ENCODE measurements at regions not wholly inside any gene's neighbourhood (a gene's known extent, or its start where the extent isn't known, plus 50 kb on each side); places are given as distances from the start of the nearest gene placed in this dataset.

DNA sequence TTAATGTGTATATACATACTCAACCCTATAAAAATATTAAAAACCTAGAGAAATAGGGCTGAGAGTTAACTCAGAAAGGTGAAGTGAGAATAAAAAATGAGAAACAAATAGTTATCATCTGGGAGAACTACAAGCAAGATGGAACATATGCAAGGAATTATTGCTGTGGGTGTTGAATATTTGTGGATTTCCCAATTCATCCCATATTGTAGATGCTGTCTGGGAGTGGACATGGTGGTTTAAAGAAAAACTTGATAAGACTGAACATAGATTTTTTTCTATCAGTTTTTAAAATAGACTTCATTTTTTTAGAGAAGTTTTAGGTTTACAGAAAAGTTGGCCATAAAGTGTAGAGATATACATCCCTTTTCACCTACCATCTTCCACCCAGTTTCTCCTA is 263.5 kb downstream of the SPATA31D1 start:
- H3K23ac ChIP-seq (ENCODE audit: insufficient read length, low read depth, low read length) = no peak overlapping the region

More for the DNA sequence above, 263.5 kb downstream of the SPATA31D1 start:
- H3K4me3 Mint-ChIP-seq = no peak overlapping the region
- H4K5ac ChIP-seq (ENCODE audit: insufficient read length, low read depth, low read length) = no peak overlapping the region
- peaks cover 3 to 4% of the 10 kb centered on the region in 2 experiments for H3K4me1 Mint-ChIP-seq
- no peaks in the 10 kb centered on the region for H3K9me3 ChIP-seq (ENCODE audit: control insufficient read depth, low read depth, low read length)
- no peaks in the 10 kb centered on the region for H3K23me2 ChIP-seq (ENCODE audit: insufficient read length, low read depth, low read length, poor library complexity, severe bottlenecking)
- no peaks in the 10 kb centered on the region; the same call in 1 of the 2 replicates for H3K4me1 ChIP-seq (ENCODE audit: insufficient read depth, low read length)
- TF ChIP-seq, protein P1, sequence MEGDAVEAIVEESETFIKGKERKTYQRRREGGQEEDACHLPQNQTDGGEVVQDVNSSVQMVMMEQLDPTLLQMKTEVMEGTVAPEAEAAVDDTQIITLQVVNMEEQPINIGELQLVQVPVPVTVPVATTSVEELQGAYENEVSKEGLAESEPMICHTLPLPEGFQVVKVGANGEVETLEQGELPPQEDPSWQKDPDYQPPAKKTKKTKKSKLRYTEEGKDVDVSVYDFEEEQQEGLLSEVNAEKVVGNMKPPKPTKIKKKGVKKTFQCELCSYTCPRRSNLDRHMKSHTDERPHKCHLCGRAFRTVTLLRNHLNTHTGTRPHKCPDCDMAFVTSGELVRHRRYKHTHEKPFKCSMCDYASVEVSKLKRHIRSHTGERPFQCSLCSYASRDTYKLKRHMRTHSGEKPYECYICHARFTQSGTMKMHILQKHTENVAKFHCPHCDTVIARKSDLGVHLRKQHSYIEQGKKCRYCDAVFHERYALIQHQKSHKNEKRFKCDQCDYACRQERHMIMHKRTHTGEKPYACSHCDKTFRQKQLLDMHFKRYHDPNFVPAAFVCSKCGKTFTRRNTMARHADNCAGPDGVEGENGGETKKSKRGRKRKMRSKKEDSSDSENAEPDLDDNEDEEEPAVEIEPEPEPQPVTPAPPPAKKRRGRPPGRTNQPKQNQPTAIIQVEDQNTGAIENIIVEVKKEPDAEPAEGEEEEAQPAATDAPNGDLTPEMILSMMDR (conservative IDR thresholded peaks at IDR 0.05) = no peak
- H3K14ac ChIP-seq (ENCODE audit: insufficient read depth, low read length) = no peak overlapping the region
- no peaks in the 10 kb centered on the region for H4K20me1 ChIP-seq (ENCODE audit: control insufficient read depth, insufficient read depth, insufficient read length)
- H2BK120ac ChIP-seq (ENCODE audit: low read depth, low read length, poor library complexity, severe bottlenecking) = no peak overlapping the region
- H2AK5ac ChIP-seq (ENCODE audit: insufficient read length, low read length) = no peak overlapping the region
- H2BK20ac ChIP-seq (ENCODE audit: low read depth, low read length, poor library complexity, severe bottlenecking) = no peak overlapping the region
- no peak overlapping the region for H2BK5ac ChIP-seq (ENCODE audit: insufficient read length, low read length)
- H3K27me3 Mint-ChIP-seq (ENCODE audit: low read depth) = no peaks in the 10 kb centered on the region
- H3K4me2 ChIP-seq (ENCODE audit: insufficient read depth, insufficient read length, low read length) = no peak overlapping the region
- H3K9me3 Mint-ChIP-seq = no peaks in the 10 kb centered on the region
- no peak overlapping the region for H2AFZ ChIP-seq (ENCODE audit: low read length)
- H3K18ac ChIP-seq (ENCODE audit: insufficient read length, low read depth, low read length) = no peak overlapping the region
- no peak for DNase-seq
- no peaks in the 10 kb centered on the region for H3K27me3 ChIP-seq (ENCODE audit: insufficient read depth, low read length)
- H4K8ac ChIP-seq (replicated peaks; ENCODE audit: insufficient read length, low read depth, low read length) = no peak overlapping the region
- H3K79me2 ChIP-seq (ENCODE audit: insufficient read depth, low read length) = no peaks in the 10 kb centered on the region
- no peak overlapping the region for H3K56ac ChIP-seq (ENCODE audit: insufficient read length, low read depth, low read length)
- 0 out of 7 replicates have a peak, but pooled peaks cover 0 to 2% (median 0%) of the 10 kb centered on the region in 3 experiments for H3K36me3 Mint-ChIP-seq (ENCODE audit: insufficient read depth in 1 of 3, low read depth in 3 of 3)
- H4K91ac ChIP-seq (ENCODE audit: insufficient read length, low read depth, low read length) = no peak overlapping the region
- H3K4ac ChIP-seq (ENCODE audit: low read depth, low read length) = no peak overlapping the region
- no peak overlapping the region for H3K27ac ChIP-seq (ENCODE audit: insufficient read length, low read depth, low read length)
- no peak overlapping the region for H3T11ph ChIP-seq (ENCODE audit: low read length)
- H3K79me1 ChIP-seq (ENCODE audit: insufficient read depth, low read depth, low read length, poor library complexity, severe bottlenecking) = no peaks in the 10 kb centered on the region
- no peak overlapping the region for H2BK15ac ChIP-seq (ENCODE audit: low read depth, low read length)
- no peak overlapping the region for H3K27ac Mint-ChIP-seq
- H3K9ac ChIP-seq (ENCODE audit: extremely low read depth, insufficient read length, low read length) = no peak overlapping the region
- H2BK12ac ChIP-seq (ENCODE audit: insufficient read length, low read depth, low read length) = no peak overlapping the region
